GM12874 (cell line): ENCODE measurements at regions not wholly inside any gene's neighbourhood (a gene's known extent, or its start where the extent isn't known, plus 50 kb on each side); places are given as distances from the start of the nearest gene placed in this dataset.

Experiments used
- TF ChIP-seq, protein P1 (sequence below): IDR thresholded peaks from 2 replicates; pipeline ENCODE4 v1.5.1; 2011; ENCODE audit warnings: low read depth, mild to moderate bottlenecking, control low read depth, low read length, moderate library complexity; ENCODE audit not compliant: insufficient read depth

DNA sequence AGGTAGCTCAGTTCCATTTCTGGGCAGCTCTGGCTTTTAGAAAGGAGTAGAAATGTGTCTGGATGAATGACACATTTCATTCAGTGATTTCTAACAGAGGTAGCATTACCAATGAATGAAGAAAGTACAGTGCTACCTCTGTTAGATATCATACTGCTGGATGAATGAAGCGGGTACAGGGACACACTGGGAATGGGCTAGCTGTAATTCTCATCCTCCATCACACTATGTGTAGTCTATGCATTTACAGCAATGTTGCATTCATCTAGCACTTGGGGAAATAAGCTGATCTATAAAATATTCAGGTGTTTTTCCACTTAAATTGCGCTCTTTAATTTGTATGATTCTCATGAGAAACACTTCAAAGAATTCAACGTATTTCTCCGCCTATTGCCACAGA lies 158.3 kb upstream of the IRX5 start:
- TF ChIP-seq, protein P1, sequence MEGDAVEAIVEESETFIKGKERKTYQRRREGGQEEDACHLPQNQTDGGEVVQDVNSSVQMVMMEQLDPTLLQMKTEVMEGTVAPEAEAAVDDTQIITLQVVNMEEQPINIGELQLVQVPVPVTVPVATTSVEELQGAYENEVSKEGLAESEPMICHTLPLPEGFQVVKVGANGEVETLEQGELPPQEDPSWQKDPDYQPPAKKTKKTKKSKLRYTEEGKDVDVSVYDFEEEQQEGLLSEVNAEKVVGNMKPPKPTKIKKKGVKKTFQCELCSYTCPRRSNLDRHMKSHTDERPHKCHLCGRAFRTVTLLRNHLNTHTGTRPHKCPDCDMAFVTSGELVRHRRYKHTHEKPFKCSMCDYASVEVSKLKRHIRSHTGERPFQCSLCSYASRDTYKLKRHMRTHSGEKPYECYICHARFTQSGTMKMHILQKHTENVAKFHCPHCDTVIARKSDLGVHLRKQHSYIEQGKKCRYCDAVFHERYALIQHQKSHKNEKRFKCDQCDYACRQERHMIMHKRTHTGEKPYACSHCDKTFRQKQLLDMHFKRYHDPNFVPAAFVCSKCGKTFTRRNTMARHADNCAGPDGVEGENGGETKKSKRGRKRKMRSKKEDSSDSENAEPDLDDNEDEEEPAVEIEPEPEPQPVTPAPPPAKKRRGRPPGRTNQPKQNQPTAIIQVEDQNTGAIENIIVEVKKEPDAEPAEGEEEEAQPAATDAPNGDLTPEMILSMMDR, result no peak

DNA sequence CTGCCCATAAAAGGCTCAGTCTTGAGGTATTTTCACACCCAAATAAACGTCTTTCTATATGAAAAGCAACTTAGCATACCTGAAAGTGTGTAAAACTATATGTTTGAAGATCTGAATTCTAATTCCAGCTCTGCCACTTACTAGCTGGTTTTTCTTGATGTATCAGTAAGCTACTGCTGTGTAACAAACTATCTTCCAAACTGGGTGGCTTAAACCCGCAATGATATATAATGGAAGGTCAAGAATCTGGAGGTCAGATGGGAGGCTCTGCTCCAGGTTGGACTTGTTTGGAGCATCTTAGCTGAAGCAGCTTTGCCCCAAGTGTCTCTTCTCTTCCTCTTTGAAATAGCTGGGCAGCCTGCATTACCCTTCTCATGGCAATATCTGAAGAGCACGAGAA lies 164.3 kb upstream of the IRX5 start:
- TF ChIP-seq, protein P1, result no peak

DNA sequence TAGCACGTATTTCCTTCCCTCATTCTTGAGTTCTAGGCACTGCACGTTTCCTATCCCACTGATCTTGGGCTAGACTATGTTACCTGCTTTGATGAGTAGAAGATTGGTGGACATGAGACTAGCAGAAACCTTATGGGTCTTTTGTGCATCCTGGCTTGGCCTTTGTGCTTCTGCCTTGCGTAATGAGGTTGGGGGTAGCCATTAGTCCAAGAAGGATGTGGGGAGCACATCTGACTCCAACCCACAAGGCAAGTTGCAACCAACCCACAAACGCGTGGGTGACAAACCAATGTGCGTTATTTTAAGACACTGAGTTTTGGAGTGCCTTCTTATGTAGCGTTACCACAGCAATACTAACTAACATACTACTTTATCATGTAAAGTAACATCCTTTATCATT lies 180.4 kb upstream of the IRX5 start:
- TF ChIP-seq, protein P1, result no peak

DNA sequence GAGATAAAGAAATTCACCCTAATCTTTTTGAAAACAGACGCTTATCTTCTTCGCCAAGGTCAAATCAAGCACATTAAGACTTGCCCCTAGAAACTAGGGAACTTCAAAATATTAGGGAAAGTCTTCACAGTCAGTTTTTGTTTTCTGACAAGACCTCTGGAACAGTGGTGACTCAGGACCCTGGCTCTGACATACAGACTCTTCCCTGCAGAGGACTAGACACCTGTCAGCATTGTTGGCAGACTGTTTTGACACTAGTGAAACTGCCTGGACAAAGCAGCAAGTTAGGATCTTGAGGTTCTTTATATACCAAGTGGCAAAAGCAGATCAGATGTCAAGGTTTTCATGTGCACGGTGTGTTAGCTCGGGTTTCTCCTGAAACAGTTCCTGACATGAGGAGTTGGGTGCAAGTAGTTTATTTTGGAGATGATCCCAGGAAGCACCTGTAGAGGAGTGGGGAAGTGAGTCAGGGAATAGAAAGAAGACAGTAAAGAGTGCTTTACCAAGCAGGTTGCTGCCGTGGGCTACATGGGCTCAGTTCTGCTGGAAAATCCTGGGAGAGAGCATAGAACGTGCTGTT lies 182.0 kb upstream of the IRX5 start:
- TF ChIP-seq, protein P1, result no peak

DNA sequence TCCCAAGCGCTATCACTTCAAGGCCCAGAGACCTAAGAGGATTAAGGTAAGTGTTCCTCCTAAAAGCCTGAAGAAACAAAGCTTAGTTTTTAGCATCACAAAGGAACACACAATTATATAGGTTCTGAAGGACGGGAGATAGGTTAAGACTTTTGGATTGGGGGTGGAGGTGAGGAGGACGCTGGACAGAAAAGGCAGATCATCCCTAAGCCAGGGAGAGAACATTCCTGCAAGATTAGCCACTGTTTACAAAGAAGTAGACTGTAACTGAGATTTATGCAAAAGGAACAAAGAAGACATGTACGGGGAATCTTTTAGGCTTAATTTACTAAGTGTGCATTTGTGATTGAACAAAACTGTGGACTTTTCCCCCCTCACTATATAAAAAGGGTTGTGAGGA lies 184.1 kb upstream of the IRX5 start:
- TF ChIP-seq, protein P1, result no peak

DNA sequence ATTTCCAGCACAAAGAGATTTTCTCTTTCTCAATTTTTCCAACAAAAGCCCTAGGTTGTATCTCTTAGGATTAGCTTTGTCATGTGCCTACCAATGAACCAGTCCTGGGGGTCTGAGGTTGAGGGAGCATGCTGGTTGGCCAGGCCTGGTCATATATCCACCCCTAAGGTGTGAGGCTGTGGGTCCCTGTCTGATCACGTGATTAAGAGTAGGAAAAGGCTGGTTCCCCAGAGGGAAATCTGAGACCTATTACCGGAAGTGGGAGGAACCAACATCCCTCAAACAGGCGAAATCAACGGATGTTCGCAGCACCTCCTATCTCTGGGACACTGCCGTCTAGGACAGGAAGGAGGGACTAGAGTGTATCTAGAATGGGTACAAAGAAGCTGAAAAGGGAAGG lies 185.7 kb upstream of the IRX5 start:
- TF ChIP-seq, protein P1, result no peak

DNA sequence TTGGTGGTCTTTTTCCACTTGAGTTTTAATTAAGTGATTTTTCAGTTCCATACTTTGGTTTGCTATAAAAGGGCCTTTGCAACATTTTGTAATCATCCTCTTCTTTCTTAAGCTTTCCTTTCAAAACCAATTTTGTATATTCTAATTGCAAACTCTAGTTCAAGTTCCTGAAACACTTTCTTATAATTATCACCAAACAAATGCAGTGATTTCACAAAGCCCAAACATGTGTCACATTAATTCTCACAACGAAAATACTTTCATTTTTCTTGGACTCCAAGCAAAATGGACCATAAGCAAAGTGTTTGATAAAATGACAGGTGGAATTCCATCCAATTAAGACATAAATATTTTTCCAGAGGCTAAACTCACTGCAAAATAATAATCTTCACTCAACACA lies 188.2 kb upstream of the IRX5 start:
- TF ChIP-seq, protein P1, result no peak
